Neutrophil (primary cell): ENCODE measurements at regions not wholly inside any gene's neighbourhood (a gene's known extent, or its start where the extent isn't known, plus 50 kb on each side); places are given as distances from the start of the nearest gene placed in this dataset.

Source experiments
- H3K27ac ChIP-seq: fragments of 200-600 bp; sonication (generic); 2 replicates; pipeline ENCODE4 v1.5.1; 2016; ENCODE audit warnings: mild to moderate bottlenecking, moderate library complexity
- H3K27me3 ChIP-seq: fragments of 200-600 bp; sonication (generic); 2 replicates; pipeline ENCODE4 v1.6.0; 2016; ENCODE audit warnings: mild to moderate bottlenecking
- H3K36me3 ChIP-seq: fragments of 200-600 bp; sonication (generic); 2 replicates; pipeline ENCODE4 v1.5.1; 2017
- H3K4me1 ChIP-seq, 2 experiments: fragments of 200-600 bp in 1 of 2; sonication (generic) in 1 of 2; 1 replicate in 1 of 2; 2 replicates in 1 of 2; pipeline versions ENCODE4 v1.5.1 to v1.6.1; 2013 to 2016; ENCODE audit warnings: low read depth in 1 of 2, low read length in 1 of 2, mild to moderate bottlenecking in 1 of 2, moderate library complexity in 1 of 2; ENCODE audit not compliant: control insufficient read depth in 1 of 2, insufficient read depth in 1 of 2
- H3K4me3 ChIP-seq, 2 experiments: fragments of 200-600 bp in 1 of 2; sonication (generic) in 1 of 2; 1 replicate in 1 of 2; 2 replicates in 1 of 2; pipeline ENCODE4 v1.5.1; 2013 to 2016; ENCODE audit warnings: low read depth in 1 of 2, low read length in 1 of 2, mild to moderate bottlenecking in 1 of 2, moderate library complexity in 1 of 2
- H3K9me3 ChIP-seq: fragments of 200-600 bp; sonication (generic); 2 replicates; pipeline ENCODE4 v1.5.1; 2016
- TF ChIP-seq, protein P1 (sequence below): fragments of 200-600 bp; sonication (generic); IDR thresholded peaks from 2 replicates; pipeline ENCODE4 v1.5.1; 2016; ENCODE audit warnings: antibody characterized with exemption

DNA sequence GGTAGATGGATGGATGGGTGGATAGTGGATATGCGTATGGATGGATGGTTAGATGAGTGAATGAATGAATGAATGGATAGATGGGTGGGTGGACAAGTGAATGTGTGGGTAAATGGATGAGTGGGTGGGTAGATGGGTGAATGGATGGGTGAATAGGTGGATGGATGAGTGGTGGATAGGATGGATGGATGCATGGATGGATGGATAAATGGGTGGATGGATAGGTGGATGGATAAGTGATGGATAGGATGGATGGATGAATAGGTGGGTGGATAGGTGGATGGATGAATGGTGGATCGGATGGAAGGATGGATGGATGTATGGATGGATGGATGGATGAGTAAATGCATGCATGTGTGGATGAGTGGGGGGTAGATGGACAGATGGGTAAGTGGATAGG is 169.3 kb downstream of the ACKR3 start:
- Histone ChIP-seq H3K4me1 (no peaks in the 10 kb centered on the region), H3K4me3 (no peak overlapping the region), H3K9me3 (no peaks in the 10 kb centered on the region), H3K36me3 (no peaks in the 10 kb centered on the region), H3K27ac (no peak overlapping the region), H3K27me3 (peaks cover 44% of the 10 kb centered on the region)
- TF ChIP-seq, protein P1, sequence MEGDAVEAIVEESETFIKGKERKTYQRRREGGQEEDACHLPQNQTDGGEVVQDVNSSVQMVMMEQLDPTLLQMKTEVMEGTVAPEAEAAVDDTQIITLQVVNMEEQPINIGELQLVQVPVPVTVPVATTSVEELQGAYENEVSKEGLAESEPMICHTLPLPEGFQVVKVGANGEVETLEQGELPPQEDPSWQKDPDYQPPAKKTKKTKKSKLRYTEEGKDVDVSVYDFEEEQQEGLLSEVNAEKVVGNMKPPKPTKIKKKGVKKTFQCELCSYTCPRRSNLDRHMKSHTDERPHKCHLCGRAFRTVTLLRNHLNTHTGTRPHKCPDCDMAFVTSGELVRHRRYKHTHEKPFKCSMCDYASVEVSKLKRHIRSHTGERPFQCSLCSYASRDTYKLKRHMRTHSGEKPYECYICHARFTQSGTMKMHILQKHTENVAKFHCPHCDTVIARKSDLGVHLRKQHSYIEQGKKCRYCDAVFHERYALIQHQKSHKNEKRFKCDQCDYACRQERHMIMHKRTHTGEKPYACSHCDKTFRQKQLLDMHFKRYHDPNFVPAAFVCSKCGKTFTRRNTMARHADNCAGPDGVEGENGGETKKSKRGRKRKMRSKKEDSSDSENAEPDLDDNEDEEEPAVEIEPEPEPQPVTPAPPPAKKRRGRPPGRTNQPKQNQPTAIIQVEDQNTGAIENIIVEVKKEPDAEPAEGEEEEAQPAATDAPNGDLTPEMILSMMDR: no peak

DNA sequence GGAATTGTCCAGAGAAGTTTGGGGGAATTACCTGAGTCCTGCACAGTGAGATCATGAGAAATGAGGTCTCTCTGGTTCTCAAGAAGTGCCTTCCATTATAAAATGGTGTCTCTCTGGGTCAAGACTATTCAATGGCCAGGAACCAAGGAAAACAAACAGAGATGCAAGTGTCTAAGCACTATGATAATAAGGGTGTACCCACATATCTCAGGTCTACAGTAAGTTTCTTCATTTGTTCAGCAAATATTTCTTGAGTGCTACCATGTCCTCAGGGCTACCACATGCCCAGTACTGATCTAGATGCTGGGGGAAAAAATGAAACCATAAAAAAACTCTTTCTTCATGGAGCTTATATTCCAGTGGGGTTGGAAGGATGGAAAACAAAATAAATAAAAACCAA is 170.0 kb downstream of the ACKR3 start:
- H3K9me3 ChIP-seq: no peaks in the 10 kb centered on the region
- H3K36me3 ChIP-seq: no peaks in the 10 kb centered on the region
- H3K4me1 ChIP-seq: no peaks in the 10 kb centered on the region
- peaks cover 41% of the 10 kb centered on the region for H3K27me3 ChIP-seq
- no peak overlapping the region for H3K4me3 ChIP-seq
- TF ChIP-seq, protein P1: no peak
- H3K27ac ChIP-seq: no peak overlapping the region

DNA sequence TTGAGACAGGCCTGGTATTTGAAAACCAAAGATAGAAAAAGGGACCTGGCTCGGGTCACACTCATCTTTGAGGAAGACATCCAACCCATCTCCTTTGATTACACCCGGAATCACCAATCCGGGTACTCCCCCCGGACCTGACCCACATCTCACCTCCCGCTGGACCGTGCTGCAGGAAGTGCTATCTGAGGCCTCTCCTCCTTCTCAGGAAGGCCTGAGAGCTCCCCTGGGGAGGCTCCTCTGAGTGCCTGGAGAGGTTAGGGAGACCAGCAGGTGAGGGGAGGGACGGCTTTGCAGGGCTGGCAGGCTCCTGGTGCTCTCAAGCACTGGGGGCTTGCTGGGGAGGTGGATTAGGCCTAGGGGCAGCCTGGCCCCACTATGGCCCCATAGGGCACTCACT is 170.9 kb downstream of the ACKR3 start:
- no peaks in the 10 kb centered on the region for H3K36me3 ChIP-seq
- H3K27ac ChIP-seq: no peak overlapping the region
- H3K27me3 ChIP-seq: peaks cover 34% of the 10 kb centered on the region
- H3K4me3 ChIP-seq: no peak overlapping the region
- no peaks in the 10 kb centered on the region for H3K9me3 ChIP-seq
- no peaks in the 10 kb centered on the region for H3K4me1 ChIP-seq
- TF ChIP-seq, protein P1: no peak

DNA sequence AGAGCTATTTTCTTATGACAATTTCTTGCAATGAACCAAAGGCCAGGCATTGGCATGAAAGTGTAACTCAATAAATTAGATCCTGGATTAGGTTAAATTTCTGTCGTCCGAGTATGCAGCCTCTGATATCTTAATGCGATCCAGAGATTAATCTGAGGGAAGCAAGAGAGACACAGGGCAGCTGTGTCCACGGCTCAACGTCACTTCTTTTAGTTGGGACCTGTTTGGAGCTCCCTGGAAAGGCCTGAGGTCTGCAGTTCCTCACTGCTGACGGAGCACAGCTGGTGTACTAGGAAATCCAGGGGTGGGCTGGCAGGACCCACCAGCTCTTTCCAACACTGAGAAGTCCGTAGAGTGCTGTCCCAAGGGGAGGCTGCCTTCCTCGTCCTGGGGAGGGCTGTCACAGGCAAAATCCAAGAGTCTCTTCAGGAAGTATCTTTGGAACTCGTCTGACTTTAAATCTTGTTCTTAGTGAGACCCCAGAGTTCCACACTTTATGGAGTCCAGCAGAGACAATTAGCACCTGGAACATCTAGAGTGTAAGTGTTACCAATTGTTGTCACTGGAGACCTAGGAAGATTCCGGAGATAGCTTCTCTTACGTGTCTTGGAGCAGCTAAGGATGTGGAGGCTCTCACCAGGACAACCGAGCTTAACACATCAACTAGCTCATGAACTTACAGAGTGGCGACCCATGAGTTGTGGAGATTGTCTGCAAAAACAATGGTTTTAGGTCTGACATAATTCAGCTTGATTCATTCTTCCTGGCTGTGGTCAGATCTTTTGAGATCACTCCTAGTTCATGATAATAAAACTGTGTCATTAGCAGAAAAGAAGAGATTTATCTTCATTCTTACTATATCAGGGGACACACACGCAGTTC is 173.7 kb downstream of the ACKR3 start:
- TF ChIP-seq, protein P1: no peak
- H3K4me1 ChIP-seq: peaks cover 10 to 16% of the 10 kb centered on the region in 2 experiments
- H3K27me3 ChIP-seq: peaks cover 10% of the 10 kb centered on the region
- no peaks in the 10 kb centered on the region for H3K9me3 ChIP-seq
- H3K36me3 ChIP-seq: no peaks in the 10 kb centered on the region
- no peak overlapping the region for H3K27ac ChIP-seq
- no peak overlapping the region for H3K4me3 ChIP-seq

DNA sequence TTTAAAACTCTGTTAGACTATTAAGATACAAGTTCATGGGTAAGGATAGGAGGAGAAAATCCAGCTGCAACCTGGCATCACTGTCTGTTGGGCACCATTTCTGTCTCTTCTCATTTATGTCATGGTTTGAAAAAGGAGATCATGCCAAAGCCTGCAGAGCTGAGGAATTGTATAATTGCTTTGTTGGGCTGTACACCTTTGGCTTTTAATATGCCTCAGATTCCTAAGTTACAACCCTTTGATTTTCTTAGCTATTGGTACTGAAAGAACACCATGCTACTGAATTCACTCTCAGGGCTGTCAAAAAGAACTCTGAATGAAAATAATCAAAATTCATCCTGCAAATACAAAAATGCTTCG is 174.3 kb downstream of the ACKR3 start:
- Histone ChIP-seq H3K4me3 (no peak overlapping the region), H3K27me3 (peaks cover 4% of the 10 kb centered on the region), H3K4me1 (peaks cover 17 to 22% of the 10 kb centered on the region in 2 experiments), H3K27ac (no peak overlapping the region), H3K9me3 (no peaks in the 10 kb centered on the region), H3K36me3 (no peaks in the 10 kb centered on the region)
- TF ChIP-seq, protein P1: no peak
